Keratinocyte (primary cell): ENCODE measurements at regions not wholly inside any gene's neighbourhood (a gene's known extent, or its start where the extent isn't known, plus 50 kb on each side); places are given as distances from the start of the nearest gene placed in this dataset.

ENCODE experiments used
- EZH2 ChIP-seq: IDR thresholded peaks from one replicate; pipeline ENCODE4 v1.6.1; 2012; ENCODE audit warnings: inconsistent platforms, mild to moderate bottlenecking, low read length, moderate library complexity
- TF ChIP-seq, protein P1 (sequence below), 3 experiments: IDR thresholded peaks in 1 of 3; conservative IDR thresholded peaks in 1 of 3; optimal IDR thresholded peaks in 1 of 3; 2 replicates in 2 of 3; 3 replicates in 1 of 3; pipeline versions ENCODE3 to v1.5.1; 2011; ENCODE audit warnings: low read length in 3 of 3, mild to moderate bottlenecking in 3 of 3, moderate library complexity in 2 of 3, control low read depth in 1 of 3, inconsistent platforms in 1 of 3; ENCODE audit not compliant: insufficient read depth in 2 of 3; ENCODE audit errors: extremely low read depth in 1 of 3

DNA sequence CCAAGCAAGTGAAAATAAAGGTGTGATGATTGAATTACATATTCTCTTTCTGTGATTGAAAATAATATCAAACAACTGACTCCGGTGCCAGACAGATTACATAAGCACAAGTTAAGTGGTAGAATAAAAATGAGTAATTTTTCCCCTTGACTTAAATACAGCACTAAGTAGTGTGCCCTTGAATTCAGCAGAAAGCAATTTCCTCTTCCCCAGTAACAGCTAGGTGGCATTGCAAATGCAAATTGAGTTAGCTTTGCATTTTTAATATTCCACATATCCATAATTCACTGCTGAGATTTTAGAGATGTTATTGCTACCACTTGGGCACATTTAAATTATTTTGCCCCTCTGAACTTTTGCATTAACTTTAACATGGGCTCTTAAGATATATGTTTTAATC, 89.8 kb upstream of the NPVF start:
- TF ChIP-seq, protein P1, sequence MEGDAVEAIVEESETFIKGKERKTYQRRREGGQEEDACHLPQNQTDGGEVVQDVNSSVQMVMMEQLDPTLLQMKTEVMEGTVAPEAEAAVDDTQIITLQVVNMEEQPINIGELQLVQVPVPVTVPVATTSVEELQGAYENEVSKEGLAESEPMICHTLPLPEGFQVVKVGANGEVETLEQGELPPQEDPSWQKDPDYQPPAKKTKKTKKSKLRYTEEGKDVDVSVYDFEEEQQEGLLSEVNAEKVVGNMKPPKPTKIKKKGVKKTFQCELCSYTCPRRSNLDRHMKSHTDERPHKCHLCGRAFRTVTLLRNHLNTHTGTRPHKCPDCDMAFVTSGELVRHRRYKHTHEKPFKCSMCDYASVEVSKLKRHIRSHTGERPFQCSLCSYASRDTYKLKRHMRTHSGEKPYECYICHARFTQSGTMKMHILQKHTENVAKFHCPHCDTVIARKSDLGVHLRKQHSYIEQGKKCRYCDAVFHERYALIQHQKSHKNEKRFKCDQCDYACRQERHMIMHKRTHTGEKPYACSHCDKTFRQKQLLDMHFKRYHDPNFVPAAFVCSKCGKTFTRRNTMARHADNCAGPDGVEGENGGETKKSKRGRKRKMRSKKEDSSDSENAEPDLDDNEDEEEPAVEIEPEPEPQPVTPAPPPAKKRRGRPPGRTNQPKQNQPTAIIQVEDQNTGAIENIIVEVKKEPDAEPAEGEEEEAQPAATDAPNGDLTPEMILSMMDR (optimal IDR thresholded peaks at IDR 0.05 in 1 of 3, IDR thresholded peaks at IDR 0.05 in 1 of 3, conservative IDR thresholded peaks at IDR 0.05 in 1 of 3; ENCODE audit: extremely low read depth in 1 of 3, insufficient read depth in 2 of 3, low read length in 3 of 3): no peak
- no peak for TF ChIP-seq EZH2
